DND-41 (cell line): ENCODE measurements at regions not wholly inside any gene's neighbourhood (a gene's known extent, or its start where the extent isn't known, plus 50 kb on each side); places are given as distances from the start of the nearest gene placed in this dataset.

Source experiments
- CTCF ChIP-seq: IDR thresholded peaks from 2 replicates; pipeline ENCODE4 v1.5.1; 2012; ENCODE audit warnings: borderline replicate concordance, low read length, moderate library complexity, mild to moderate bottlenecking; ENCODE audit not compliant: poor library complexity, severe bottlenecking; ENCODE audit errors: extremely low read depth
- EZH2 ChIP-seq: IDR thresholded peaks from 3 replicates; pipeline ENCODE4 v1.6.1; 2012; ENCODE audit warnings: borderline replicate concordance, low read depth, mild to moderate bottlenecking, moderate library complexity, low read length, inconsistent platforms; ENCODE audit not compliant: severe bottlenecking

GRCh38 chr5:179497636-179498340 is 52.6 kb upstream of the RUFY1 start:
- TF ChIP-seq CTCF (no peak), EZH2 (no peak)
